LoVo (cell line): ENCODE measurements at regions not wholly inside any gene's neighbourhood (a gene's known extent, or its start where the extent isn't known, plus 50 kb on each side); places are given as distances from the start of the nearest gene placed in this dataset.
"Not testable (repeated sequence)": the region's sequence is repeated elsewhere in the genome, so short reads cannot be mapped to it uniquely, and the experiment has no call there.

Experiments used
- DNase-seq: peaks from one replicate; pipeline ENCODE4 v3.0.0-alpha.2; 2016; ENCODE audit warnings: low spot score

GRCh38 chrX:95218976-95219375, 1465.7 kb upstream of the DIAPH2 start:
- DNase-seq, result no peak

GRCh38 chrX:95248386-95248785, 1436.3 kb upstream of the DIAPH2 start:
- no peak for DNase-seq

- no peak for DNase-seq
These were observed 1394.2 kb upstream of the DIAPH2 start for GRCh38 chrX:95290455-95290854.

GRCh38 chrX:95291561-95291960, 1393.1 kb upstream of the DIAPH2 start:
- DNase-seq, result no peak

GRCh38 chrX:95318882-95319281, 1365.8 kb upstream of the DIAPH2 start:
- no peak for DNase-seq

GRCh38 chrX:95325185-95325584, 1359.5 kb upstream of the DIAPH2 start:
- DNase-seq, result no peak

- no peak for DNase-seq
These were observed 1354.3 kb upstream of the DIAPH2 start for GRCh38 chrX:95330292-95330691.

- no peak for DNase-seq
These were observed 1352.1 kb upstream of the DIAPH2 start for GRCh38 chrX:95332530-95332929.

GRCh38 chrX:95346856-95347255, 1337.8 kb upstream of the DIAPH2 start:
- DNase-seq, result no peak

- DNase-seq, result no peak
These were observed 1333.7 kb upstream of the DIAPH2 start for GRCh38 chrX:95350774-95351488.

GRCh38 chrX:95367286-95367685, 1317.4 kb upstream of the DIAPH2 start:
- no peak for DNase-seq

- DNase-seq, result no peak
These were observed 1301.8 kb upstream of the DIAPH2 start for GRCh38 chrX:95382799-95383198.

- DNase-seq, result no peak
These were observed 1300.9 kb upstream of the DIAPH2 start for GRCh38 chrX:95383778-95384177.

GRCh38 chrX:95427389-95427788, 1257.3 kb upstream of the DIAPH2 start:
- DNase-seq, result no peak

GRCh38 chrX:95435198-95435597, 1249.4 kb upstream of the DIAPH2 start:
- no peak for DNase-seq

- DNase-seq, result no peak
These were observed 1242.8 kb upstream of the DIAPH2 start for GRCh38 chrX:95441836-95442235.

- no peak for DNase-seq
These were observed 1199.9 kb upstream of the DIAPH2 start for GRCh38 chrX:95484781-95485180.

- no peak for DNase-seq
These were observed 1178.9 kb upstream of the DIAPH2 start for GRCh38 chrX:95505721-95506120.

GRCh38 chrX:95509474-95509873, 1175.2 kb upstream of the DIAPH2 start:
- no peak for DNase-seq

- DNase-seq, result not testable (repeated sequence)
These were observed 1160.6 kb upstream of the DIAPH2 start for GRCh38 chrX:95524018-95524417.

- DNase-seq, result no peak
These were observed 1148.5 kb upstream of the DIAPH2 start for GRCh38 chrX:95536111-95536510.

- DNase-seq, result no peak
These were observed 1148.0 kb upstream of the DIAPH2 start for GRCh38 chrX:95536661-95537060.

- DNase-seq, result no peak
These were observed 1145.6 kb upstream of the DIAPH2 start for GRCh38 chrX:95539041-95539440.

GRCh38 chrX:95549552-95549951, 1135.1 kb upstream of the DIAPH2 start:
- DNase-seq, result not testable (repeated sequence)
